ENCODE measurements at regions not wholly inside any gene's neighbourhood (a gene's known extent, or its start where the extent isn't known, plus 50 kb on each side); places are given as distances from the start of the nearest gene placed in this dataset.

DNA sequence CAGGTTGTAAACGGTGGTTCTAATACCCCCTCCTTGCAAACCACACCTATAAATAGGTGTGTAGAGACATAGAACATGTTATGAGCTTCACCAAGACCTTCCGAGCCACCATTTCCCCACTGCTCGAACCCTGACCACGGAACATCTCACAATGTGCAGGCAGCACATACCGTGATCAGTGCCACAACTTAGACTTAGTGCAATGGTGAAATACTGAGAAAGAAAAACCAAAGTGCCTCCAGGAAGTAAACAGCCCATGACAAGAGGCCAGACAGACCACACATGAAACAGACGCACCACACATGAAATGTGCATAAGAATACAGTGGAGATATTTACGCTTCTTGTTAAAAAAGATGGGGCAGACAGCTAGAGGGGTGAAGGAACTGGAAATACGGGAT, 166.9 kb upstream of the CCND2 start:
- no TSS peak for BruUV-seq (replicated peaks)
- Histone ChIP-seq H3K4me1 (ENCODE audit: control insufficient read depth, insufficient read depth, low read length) (no peaks in the 10 kb centered on the region), H3K36me3 (ENCODE audit: control insufficient read depth, insufficient read depth, low read length) (no peaks in the 10 kb centered on the region), H3K9me3 (ENCODE audit: control insufficient read depth, insufficient read depth, low read depth, low read length) (no peaks in the 10 kb centered on the region), H3K27ac (ENCODE audit: low read length) (no peak overlapping the region), H3K27me3 (ENCODE audit: control insufficient read depth, insufficient read depth, low read length) (no peaks in the 10 kb centered on the region), H3K4me3 (ENCODE audit: low read depth in 2 of 2, low read length in 2 of 2) (no peak overlapping the region)
- CTCF ChIA-PET = no interaction called here
- no peak for ATAC-seq
- POLR2A ChIA-PET = no interaction called here
- no peak for TF ChIP-seq POLR2AphosphoS5 (IDR thresholded peaks at IDR 0.05; ENCODE audit: low read depth, low read length)
- TF ChIP-seq, protein P1, sequence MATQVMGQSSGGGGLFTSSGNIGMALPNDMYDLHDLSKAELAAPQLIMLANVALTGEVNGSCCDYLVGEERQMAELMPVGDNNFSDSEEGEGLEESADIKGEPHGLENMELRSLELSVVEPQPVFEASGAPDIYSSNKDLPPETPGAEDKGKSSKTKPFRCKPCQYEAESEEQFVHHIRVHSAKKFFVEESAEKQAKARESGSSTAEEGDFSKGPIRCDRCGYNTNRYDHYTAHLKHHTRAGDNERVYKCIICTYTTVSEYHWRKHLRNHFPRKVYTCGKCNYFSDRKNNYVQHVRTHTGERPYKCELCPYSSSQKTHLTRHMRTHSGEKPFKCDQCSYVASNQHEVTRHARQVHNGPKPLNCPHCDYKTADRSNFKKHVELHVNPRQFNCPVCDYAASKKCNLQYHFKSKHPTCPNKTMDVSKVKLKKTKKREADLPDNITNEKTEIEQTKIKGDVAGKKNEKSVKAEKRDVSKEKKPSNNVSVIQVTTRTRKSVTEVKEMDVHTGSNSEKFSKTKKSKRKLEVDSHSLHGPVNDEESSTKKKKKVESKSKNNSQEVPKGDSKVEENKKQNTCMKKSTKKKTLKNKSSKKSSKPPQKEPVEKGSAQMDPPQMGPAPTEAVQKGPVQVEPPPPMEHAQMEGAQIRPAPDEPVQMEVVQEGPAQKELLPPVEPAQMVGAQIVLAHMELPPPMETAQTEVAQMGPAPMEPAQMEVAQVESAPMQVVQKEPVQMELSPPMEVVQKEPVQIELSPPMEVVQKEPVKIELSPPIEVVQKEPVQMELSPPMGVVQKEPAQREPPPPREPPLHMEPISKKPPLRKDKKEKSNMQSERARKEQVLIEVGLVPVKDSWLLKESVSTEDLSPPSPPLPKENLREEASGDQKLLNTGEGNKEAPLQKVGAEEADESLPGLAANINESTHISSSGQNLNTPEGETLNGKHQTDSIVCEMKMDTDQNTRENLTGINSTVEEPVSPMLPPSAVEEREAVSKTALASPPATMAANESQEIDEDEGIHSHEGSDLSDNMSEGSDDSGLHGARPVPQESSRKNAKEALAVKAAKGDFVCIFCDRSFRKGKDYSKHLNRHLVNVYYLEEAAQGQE (IDR thresholded peaks at IDR 0.05; ENCODE audit: insufficient read depth in 1 of 2, low read depth in 2 of 2, low read length in 1 of 2) = no peak
- TF ChIP-seq, protein P2, sequence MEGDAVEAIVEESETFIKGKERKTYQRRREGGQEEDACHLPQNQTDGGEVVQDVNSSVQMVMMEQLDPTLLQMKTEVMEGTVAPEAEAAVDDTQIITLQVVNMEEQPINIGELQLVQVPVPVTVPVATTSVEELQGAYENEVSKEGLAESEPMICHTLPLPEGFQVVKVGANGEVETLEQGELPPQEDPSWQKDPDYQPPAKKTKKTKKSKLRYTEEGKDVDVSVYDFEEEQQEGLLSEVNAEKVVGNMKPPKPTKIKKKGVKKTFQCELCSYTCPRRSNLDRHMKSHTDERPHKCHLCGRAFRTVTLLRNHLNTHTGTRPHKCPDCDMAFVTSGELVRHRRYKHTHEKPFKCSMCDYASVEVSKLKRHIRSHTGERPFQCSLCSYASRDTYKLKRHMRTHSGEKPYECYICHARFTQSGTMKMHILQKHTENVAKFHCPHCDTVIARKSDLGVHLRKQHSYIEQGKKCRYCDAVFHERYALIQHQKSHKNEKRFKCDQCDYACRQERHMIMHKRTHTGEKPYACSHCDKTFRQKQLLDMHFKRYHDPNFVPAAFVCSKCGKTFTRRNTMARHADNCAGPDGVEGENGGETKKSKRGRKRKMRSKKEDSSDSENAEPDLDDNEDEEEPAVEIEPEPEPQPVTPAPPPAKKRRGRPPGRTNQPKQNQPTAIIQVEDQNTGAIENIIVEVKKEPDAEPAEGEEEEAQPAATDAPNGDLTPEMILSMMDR (IDR thresholded peaks at IDR 0.05) = no peak
- TF ChIP-seq TCF7L2 (IDR thresholded peaks at IDR 0.05; ENCODE audit: low read depth, low read length) = no peak
- TF ChIP-seq SIN3A (IDR thresholded peaks at IDR 0.05; ENCODE audit: borderline replicate concordance, insufficient read depth, low read depth, low read length) = no peak
- in situ Hi-C loops (cut with HindIII; ENCODE audit: low pct_unique_long_range_greater_than_20kb, low sequenced_read_pairs) = no loop called here
- intact Hi-C loops (cut with micrococcal nuclease; ENCODE audit: unreplicated experiment) = loop anchor here (10.0 kb wide), 1 partner anchor 168 kb away; the partner anchor contains the start of gene CCND2
- no peak for DNase-seq (ENCODE audit: low read depth, low spot score)

GRCh38 chr12:4104722-4105244, 168.8 kb upstream of the CCND2 start:
- DNase-seq (ENCODE audit: low read depth, low spot score) (no peak), ATAC-seq (no peak)
- in situ Hi-C loops (cut with HindIII; ENCODE audit: low pct_unique_long_range_greater_than_20kb, low sequenced_read_pairs) (no loop called here), intact Hi-C loops (cut with micrococcal nuclease; ENCODE audit: unreplicated experiment) (loop anchor here (10.0 kb wide), 1 partner anchor 170 kb away; the partner anchor contains the start of gene CCND2)
- BruUV-seq (replicated peaks) = no TSS peak
- TF ChIP-seq SIN3A (IDR thresholded peaks at IDR 0.05; ENCODE audit: borderline replicate concordance, insufficient read depth, low read depth, low read length) = no peak
- no peak for TF ChIP-seq TCF7L2 (IDR thresholded peaks at IDR 0.05; ENCODE audit: low read depth, low read length)
- TF ChIP-seq, protein P1 (IDR thresholded peaks at IDR 0.05; ENCODE audit: insufficient read depth in 1 of 2, low read depth in 2 of 2, low read length in 1 of 2) = no peak
- no peak overlapping the region for H3K4me3 ChIP-seq (ENCODE audit: low read depth in 2 of 2, low read length in 2 of 2)
- H3K27me3 ChIP-seq (ENCODE audit: control insufficient read depth, insufficient read depth, low read length) = no peaks in the 10 kb centered on the region
- CTCF ChIA-PET = no interaction called here
- no peaks in the 10 kb centered on the region for H3K4me1 ChIP-seq (ENCODE audit: control insufficient read depth, insufficient read depth, low read length)
- H3K9me3 ChIP-seq (ENCODE audit: control insufficient read depth, insufficient read depth, low read depth, low read length) = no peaks in the 10 kb centered on the region
- H3K27ac ChIP-seq (ENCODE audit: low read length) = no peak overlapping the region
- no peaks in the 10 kb centered on the region for H3K36me3 ChIP-seq (ENCODE audit: control insufficient read depth, insufficient read depth, low read length)
- POLR2A ChIA-PET = no interaction called here
